Loucy (cell line): ENCODE measurements at regions not wholly inside any gene's neighbourhood (a gene's known extent, or its start where the extent isn't known, plus 50 kb on each side); places are given as distances from the start of the nearest gene placed in this dataset.
A peak's percentile ranks its signal among the peaks of the same experiment; 100 is the strongest.

Source experiments
- H2AFZ ChIP-seq: fragments of 200-600 bp; sonication (generic); 2 replicates; pipeline ENCODE4 v1.6.0; 2016; ENCODE audit warnings: antibody characterized with exemption, mild to moderate bottlenecking, low read length, moderate library complexity
- H3F3A ChIP-seq: fragments of 200-600 bp; 2 replicates; pipeline ENCODE4 v1.6.0; 2016; ENCODE audit warnings: antibody characterized with exemption, low read depth, mild to moderate bottlenecking
- H3K27me3 ChIP-seq: fragments of 200-600 bp; sonication (generic); 2 replicates; pipeline ENCODE4 v1.6.1; 2014; ENCODE audit warnings: low read length, mild to moderate bottlenecking; ENCODE audit not compliant: insufficient read depth, poor library complexity, severe bottlenecking
- H3K36me3 ChIP-seq: fragments of 200-600 bp; sonication (generic); 2 replicates; pipeline ENCODE4 v1.6.1; 2016; ENCODE audit warnings: low read length; ENCODE audit not compliant: insufficient read depth
- H3K4me1 ChIP-seq: fragments of 200-600 bp; sonication (generic); 2 replicates; pipeline ENCODE4 v1.5.1; 2014; ENCODE audit warnings: low read length, mild to moderate bottlenecking; ENCODE audit not compliant: insufficient read depth, poor library complexity, severe bottlenecking
- H3K4me2 ChIP-seq: fragments of 200-600 bp; sonication (generic); 2 replicates; pipeline ENCODE4 v1.6.0; 2014; ENCODE audit warnings: antibody characterized with exemption, low read length, low read depth, mild to moderate bottlenecking; ENCODE audit not compliant: poor library complexity, severe bottlenecking
- H3K4me3 ChIP-seq: fragments of 200-600 bp; sonication (generic); 2 replicates; pipeline ENCODE4 v1.5.1; 2014; ENCODE audit warnings: low read length, mild to moderate bottlenecking, mixed read lengths; ENCODE audit not compliant: poor library complexity, severe bottlenecking
- H3K79me2 ChIP-seq: fragments of 200-600 bp; sonication (generic); 2 replicates; pipeline ENCODE4 v1.6.1; 2014; ENCODE audit warnings: low read length; ENCODE audit not compliant: insufficient read depth
- H3K9ac ChIP-seq: fragments of 200-600 bp; sonication (generic); 2 replicates; pipeline ENCODE4 v1.6.0; 2014; ENCODE audit warnings: mild to moderate bottlenecking, low read depth, low read length, moderate library complexity; ENCODE audit not compliant: poor library complexity, severe bottlenecking
- H3K9me2 ChIP-seq: fragments of 200-600 bp; sonication (generic); replicated peaks from 2 replicates; pipeline ENCODE4 v1.6.1; 2016; ENCODE audit warnings: low read depth, low read length, mixed read lengths
- H3K9me3 ChIP-seq: fragments of 200-600 bp; sonication (generic); 2 replicates; pipeline ENCODE4 v1.6.1; 2014; ENCODE audit warnings: mild to moderate bottlenecking, antibody characterized with exemption, low read length, low read depth; ENCODE audit not compliant: insufficient read depth
- H4K20me1 ChIP-seq: fragments of 200-600 bp; sonication (generic); 2 replicates; pipeline ENCODE4 v1.6.0; 2014; ENCODE audit warnings: antibody characterized with exemption, low read length, mild to moderate bottlenecking; ENCODE audit not compliant: insufficient read depth, poor library complexity, severe bottlenecking
- CTCF ChIP-seq: fragments of 200-600 bp; sonication (generic); conservative IDR thresholded peaks from 2 replicates; pipeline ENCODE4 v1.5.1; 2014; ENCODE audit warnings: mild to moderate bottlenecking, antibody characterized with exemption, low read length
- EZH2phosphoT487 ChIP-seq: fragments of 200-600 bp; IDR thresholded peaks from 2 replicates; pipeline ENCODE4 v1.6.1; 2018; ENCODE audit warnings: antibody characterized with exemption, mild to moderate bottlenecking, moderate library complexity, borderline replicate concordance

GRCh38 chrX:134734466-134734952, 62.5 kb downstream of the PABIR2 start:
- H3F3A ChIP-seq = no peaks in the 10 kb centered on the region
- H4K20me1 ChIP-seq = no peaks in the 10 kb centered on the region
- H3K4me1 ChIP-seq = peaks cover 16% of the 10 kb centered on the region
- no peak overlapping the region for H2AFZ ChIP-seq
- H3K9me3 ChIP-seq = no peaks in the 10 kb centered on the region
- no peaks in the 10 kb centered on the region for H3K36me3 ChIP-seq
- no peak overlapping the region for H3K9ac ChIP-seq
- H3K4me3 ChIP-seq = no peak overlapping the region
- H3K79me2 ChIP-seq = no peaks in the 10 kb centered on the region
- peak overlapping the region; percentile 20 for H3K4me2 ChIP-seq
- TF ChIP-seq CTCF = no peak
- TF ChIP-seq EZH2phosphoT487 = no peak
- no peaks in the 10 kb centered on the region for H3K9me2 ChIP-seq
- no peaks in the 10 kb centered on the region for H3K27me3 ChIP-seq

- no peaks in the 10 kb centered on the region for H3F3A ChIP-seq
- H3K36me3 ChIP-seq = no peaks in the 10 kb centered on the region
These were observed 63.4 kb downstream of the PABIR2 start for GRCh38 chrX:134733591-134733990.

GRCh38 chrX:134732676-134733075, 64.3 kb downstream of the PABIR2 start:
- H4K20me1 ChIP-seq = no peaks in the 10 kb centered on the region
- no peak overlapping the region for H3K4me3 ChIP-seq
- H3K36me3 ChIP-seq = no peaks in the 10 kb centered on the region
- H3K79me2 ChIP-seq = no peaks in the 10 kb centered on the region
- no peaks in the 10 kb centered on the region for H3F3A ChIP-seq
- H3K4me2 ChIP-seq = no peak overlapping the region
- H2AFZ ChIP-seq = no peak overlapping the region
- H3K4me1 ChIP-seq = peaks cover 7% of the 10 kb centered on the region
- H3K9ac ChIP-seq = no peak overlapping the region
- no peaks in the 10 kb centered on the region for H3K9me2 ChIP-seq
- no peaks in the 10 kb centered on the region for H3K27me3 ChIP-seq
- TF ChIP-seq CTCF = no peak
- no peak for TF ChIP-seq EZH2phosphoT487
- no peaks in the 10 kb centered on the region for H3K9me3 ChIP-seq

More at GRCh38 chrX:134733591-134733990, 63.4 kb downstream of the PABIR2 start:
- no peak overlapping the region for H3K4me3 ChIP-seq
- H3K79me2 ChIP-seq = no peaks in the 10 kb centered on the region
- H3K9ac ChIP-seq = no peak overlapping the region
- H3K27me3 ChIP-seq = no peaks in the 10 kb centered on the region
- H3K4me1 ChIP-seq = peaks cover 7% of the 10 kb centered on the region
- TF ChIP-seq CTCF (no peak), EZH2phosphoT487 (no peak)
- no peaks in the 10 kb centered on the region for H4K20me1 ChIP-seq
- H3K9me2 ChIP-seq = no peaks in the 10 kb centered on the region
- H3K4me2 ChIP-seq = no peak overlapping the region
- no peaks in the 10 kb centered on the region for H3K9me3 ChIP-seq
- H2AFZ ChIP-seq = no peak overlapping the region
